Tibial artery (tissue), 4 donors: ENCODE measurements at regions not wholly inside any gene's neighbourhood (a gene's known extent, or its start where the extent isn't known, plus 50 kb on each side); places are given as distances from the start of the nearest gene placed in this dataset.

Experiments used
- DNase-seq, 2 donors: peaks; one replicate each; pipeline ENCODE4 v3.0.0-alpha.2; 2019
- H3K27ac ChIP-seq, 2 donors: fragments of 200-600 bp; sonication (generic) in 1 of 2; 1 replicate in 1 of 2; 2 replicates in 1 of 2; pipeline ENCODE4 v1.5.1; 2018 to 2019; ENCODE audit warnings: mild to moderate bottlenecking in 1 of 2
- H3K27me3 ChIP-seq, 2 donors: fragments of 200-600 bp; sonication (generic) in 1 of 2; one replicate each; pipeline versions ENCODE4 v1.5.1 to v1.6.0; 2016 to 2019
- H3K36me3 ChIP-seq, 3 donors: fragments of 200-600 bp; sonication (generic) in 2 of 3; one replicate each; pipeline ENCODE4 v1.5.1; 2016 to 2019; ENCODE audit warnings: mild to moderate bottlenecking in 2 of 3
- H3K4me1 ChIP-seq, 4 donors: fragments of 200-600 bp; sonication (generic) in 2 of 4; 1 replicate in 3 of 4; 2 replicates in 1 of 4; pipeline ENCODE4 v1.5.1; 2016 to 2019
- H3K4me3 ChIP-seq, 2 donors: fragments of 200-600 bp; sonication (generic) in 1 of 2; 1 replicate in 1 of 2; 2 replicates in 1 of 2; pipeline ENCODE4 v1.5.1; 2018 to 2019; ENCODE audit warnings: mild to moderate bottlenecking in 2 of 2
- H3K9me3 ChIP-seq, 3 donors: fragments of 200-600 bp; sonication (generic) in 1 of 3; one replicate each; pipeline ENCODE4 v1.5.1; 2016 to 2019
- intact Hi-C: fragments of 100-400 bp; cut with DNase I; formaldehyde crosslinking; loops from one replicate; pipeline ENCODE4 v1.15.0; 2023; ENCODE audit warnings: low total_unique reads
- TF ChIP-seq, protein P1 (sequence below), 2 experiments: fragments of 200-600 bp in 1 of 2; fragments of 450-650 bp in 1 of 2; IDR thresholded peaks; one replicate each; pipeline ENCODE4 v1.5.1; 2017 to 2019; ENCODE audit warnings: antibody characterized with exemption in 2 of 2, mild to moderate bottlenecking in 1 of 2, moderate library complexity in 1 of 2

DNA sequence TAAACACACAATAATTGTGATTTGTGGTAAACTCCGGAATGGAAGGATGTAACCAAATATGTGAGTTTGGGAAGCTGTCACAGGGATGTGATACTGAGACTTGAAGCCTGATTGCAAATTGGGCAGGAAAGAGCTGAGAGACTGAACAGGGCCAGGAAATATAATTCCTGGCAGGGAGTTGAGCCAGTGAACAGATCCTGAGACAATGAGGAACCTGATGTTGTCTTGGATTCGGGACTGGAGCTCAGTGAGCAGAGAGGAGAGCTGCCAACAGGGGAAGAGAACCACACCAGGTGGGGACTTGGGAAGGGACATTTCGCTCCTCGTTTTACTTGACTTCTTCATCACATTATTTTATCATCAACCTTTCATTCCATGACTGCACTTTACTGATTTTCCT lies 386.0 kb downstream of the TLL1 start:
- no peak overlapping the region for H3K27ac ChIP-seq
- intact Hi-C loops, result no loop called here

DNA sequence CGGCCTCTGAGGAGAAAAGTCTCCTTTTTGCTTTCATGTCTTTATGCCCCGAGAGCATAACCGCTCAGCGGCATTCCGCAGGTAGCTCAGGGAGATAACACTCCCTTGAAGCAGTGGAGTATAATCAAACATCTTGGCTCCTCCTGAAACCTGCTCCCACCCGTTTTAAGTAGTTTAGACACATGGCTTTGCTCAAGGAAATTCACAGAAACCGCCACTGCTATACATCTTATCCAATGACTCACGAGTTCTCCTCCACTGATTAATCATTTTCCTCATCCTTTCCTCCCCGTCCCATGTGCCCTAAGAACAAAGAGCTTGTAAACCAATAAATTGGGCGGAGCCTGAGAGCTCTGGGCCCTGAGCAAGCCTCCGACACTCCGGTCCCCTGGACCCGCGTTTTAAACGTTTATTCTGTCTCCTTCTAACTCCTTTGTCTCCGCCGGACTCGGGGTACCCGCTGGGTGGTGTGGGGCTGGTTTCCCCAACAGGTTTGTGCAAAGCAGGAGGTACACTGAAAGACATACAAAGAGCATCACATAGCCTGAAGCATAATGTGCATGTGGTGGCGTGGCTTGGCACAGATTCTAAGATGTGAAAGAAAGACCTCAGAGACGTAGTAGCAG lies 401.2 kb downstream of the TLL1 start:
- no peak for DNase-seq
- Histone ChIP-seq H3K27me3 (no peaks in the 10 kb centered on the region), H3K4me3 (no peak overlapping the region), H3K4me1 (no peaks in the 10 kb centered on the region), H3K9me3 (no peaks in the 10 kb centered on the region), H3K27ac (no peak overlapping the region), H3K36me3 (no peaks in the 10 kb centered on the region)
- intact Hi-C loops, result no loop called here
- TF ChIP-seq, protein P1, sequence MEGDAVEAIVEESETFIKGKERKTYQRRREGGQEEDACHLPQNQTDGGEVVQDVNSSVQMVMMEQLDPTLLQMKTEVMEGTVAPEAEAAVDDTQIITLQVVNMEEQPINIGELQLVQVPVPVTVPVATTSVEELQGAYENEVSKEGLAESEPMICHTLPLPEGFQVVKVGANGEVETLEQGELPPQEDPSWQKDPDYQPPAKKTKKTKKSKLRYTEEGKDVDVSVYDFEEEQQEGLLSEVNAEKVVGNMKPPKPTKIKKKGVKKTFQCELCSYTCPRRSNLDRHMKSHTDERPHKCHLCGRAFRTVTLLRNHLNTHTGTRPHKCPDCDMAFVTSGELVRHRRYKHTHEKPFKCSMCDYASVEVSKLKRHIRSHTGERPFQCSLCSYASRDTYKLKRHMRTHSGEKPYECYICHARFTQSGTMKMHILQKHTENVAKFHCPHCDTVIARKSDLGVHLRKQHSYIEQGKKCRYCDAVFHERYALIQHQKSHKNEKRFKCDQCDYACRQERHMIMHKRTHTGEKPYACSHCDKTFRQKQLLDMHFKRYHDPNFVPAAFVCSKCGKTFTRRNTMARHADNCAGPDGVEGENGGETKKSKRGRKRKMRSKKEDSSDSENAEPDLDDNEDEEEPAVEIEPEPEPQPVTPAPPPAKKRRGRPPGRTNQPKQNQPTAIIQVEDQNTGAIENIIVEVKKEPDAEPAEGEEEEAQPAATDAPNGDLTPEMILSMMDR (IDR thresholded peaks at IDR 0.05), result no peak

More for the DNA sequence above, 386.0 kb downstream of the TLL1 start:
- Histone ChIP-seq H3K4me1 (no peaks in the 10 kb centered on the region), H3K36me3 (no peaks in the 10 kb centered on the region), H3K4me3 (no peak overlapping the region), H3K9me3 (no peaks in the 10 kb centered on the region), H3K27me3 (no peaks in the 10 kb centered on the region)
- no peak for DNase-seq
- TF ChIP-seq, protein P1 (IDR thresholded peaks at IDR 0.05), result no peak

DNA sequence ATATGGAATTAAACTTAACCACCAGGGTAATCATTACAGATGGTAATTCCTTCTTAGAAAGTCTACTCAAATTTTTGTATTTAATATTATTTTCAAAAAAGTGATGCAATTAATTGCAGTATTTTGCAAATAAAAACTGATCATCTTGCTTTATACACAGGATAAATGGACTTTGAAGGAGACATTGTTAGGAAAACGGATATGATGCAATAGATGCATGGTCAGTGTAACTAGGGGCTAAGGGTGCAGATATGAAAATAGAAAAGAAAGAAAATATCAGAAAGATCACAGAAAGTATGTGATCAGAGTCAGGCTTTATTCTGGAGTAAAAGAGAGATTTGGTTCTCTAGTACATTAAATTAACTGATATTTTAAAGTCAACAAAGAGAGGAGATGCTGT lies 401.7 kb downstream of the TLL1 start:
- H3K4me3 ChIP-seq, result no peak overlapping the region
- no peak for DNase-seq
- no peaks in the 10 kb centered on the region for H3K27me3 ChIP-seq
- no peak overlapping the region for H3K27ac ChIP-seq
- TF ChIP-seq, protein P1 (IDR thresholded peaks at IDR 0.05), result no peak
- no peaks in the 10 kb centered on the region for H3K9me3 ChIP-seq
- no peaks in the 10 kb centered on the region for H3K4me1 ChIP-seq
- no peaks in the 10 kb centered on the region for H3K36me3 ChIP-seq
- intact Hi-C loops, result no loop called here

DNA sequence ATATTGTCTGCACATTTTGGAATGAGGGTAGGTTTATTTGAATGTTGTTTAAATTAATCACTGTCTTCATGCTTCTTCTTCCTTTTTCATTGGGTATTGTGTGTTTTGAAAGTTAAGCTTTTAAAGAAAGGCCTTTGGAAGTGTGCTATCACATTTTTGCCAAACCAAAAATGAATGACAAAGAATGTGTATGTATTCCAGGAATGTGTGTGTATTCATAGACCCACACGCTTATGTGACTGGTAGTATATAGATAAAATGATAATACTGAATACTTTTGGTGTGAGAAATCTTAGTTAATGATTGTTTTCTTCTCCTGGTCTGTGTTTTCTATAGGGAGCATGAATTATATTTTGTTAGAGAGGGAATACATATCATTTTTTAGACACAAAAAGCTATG lies 404.4 kb downstream of the TLL1 start:
- H3K4me1 ChIP-seq, result no peaks in the 10 kb centered on the region
- H3K4me3 ChIP-seq, result no peak overlapping the region
- no peaks in the 10 kb centered on the region for H3K9me3 ChIP-seq
- no peak for DNase-seq
- no peaks in the 10 kb centered on the region for H3K36me3 ChIP-seq
- intact Hi-C loops, result no loop called here
- TF ChIP-seq, protein P1 (IDR thresholded peaks at IDR 0.05), result no peak
- H3K27ac ChIP-seq, result no peak overlapping the region
- no peaks in the 10 kb centered on the region for H3K27me3 ChIP-seq

- TF ChIP-seq, protein P1 (IDR thresholded peaks at IDR 0.05), result no peak
- DNase-seq, result no peak
- intact Hi-C loops, result no loop called here
Observed at GRCh38 chr4:166277853-166278252, 404.8 kb downstream of the TLL1 start.

GRCh38 chr4:166279261-166279660 lies 406.2 kb downstream of the TLL1 start:
- TF ChIP-seq, protein P1 (IDR thresholded peaks at IDR 0.05), result no peak
- intact Hi-C loops, result no loop called here
- Histone ChIP-seq H3K9me3 (no peaks in the 10 kb centered on the region), H3K27me3 (no peaks in the 10 kb centered on the region), H3K36me3 (no peaks in the 10 kb centered on the region), H3K27ac (no peak overlapping the region), H3K4me1 (no peaks in the 10 kb centered on the region), H3K4me3 (no peak overlapping the region)
- no peak for DNase-seq

More at GRCh38 chr4:166277853-166278252, 404.8 kb downstream of the TLL1 start:
- Histone ChIP-seq H3K4me3 (no peak overlapping the region), H3K27ac (no peak overlapping the region), H3K36me3 (no peaks in the 10 kb centered on the region), H3K9me3 (no peaks in the 10 kb centered on the region), H3K4me1 (no peaks in the 10 kb centered on the region), H3K27me3 (no peaks in the 10 kb centered on the region)
